ENCODE measurements at regions not wholly inside any gene's neighbourhood (a gene's known extent, or its start where the extent isn't known, plus 50 kb on each side); places are given as distances from the start of the nearest gene placed in this dataset.

- no peak for DNase-seq (ENCODE audit: low read depth)
- TF ChIP-seq CTCF (IDR thresholded peaks at IDR 0.05; ENCODE audit: insufficient read depth, low read length), result no peak
- no peak overlapping the region for H3K4me3 ChIP-seq (ENCODE audit: low read depth, low read length)
These were observed 83.1 kb downstream of the PTCHD4 start for GRCh38 chr6:48027704-48028435.

GRCh38 chr6:48024956-48025355 is 86.0 kb downstream of the PTCHD4 start:
- TF ChIP-seq CTCF (IDR thresholded peaks at IDR 0.05; ENCODE audit: insufficient read depth, low read length), result no peak
- no peak overlapping the region for H3K4me3 ChIP-seq (ENCODE audit: low read depth, low read length)
- DNase-seq (ENCODE audit: low read depth), result no peak

- TF ChIP-seq CTCF (IDR thresholded peaks at IDR 0.05; ENCODE audit: insufficient read depth, low read length), result no peak
- no peak for DNase-seq (ENCODE audit: low read depth)
These were observed 89.1 kb downstream of the PTCHD4 start for GRCh38 chr6:48021904-48022303.

GRCh38 chr6:48016020-48016755 is 94.8 kb downstream of the PTCHD4 start:
- no peak for TF ChIP-seq CTCF (IDR thresholded peaks at IDR 0.05; ENCODE audit: insufficient read depth, low read length)

More at GRCh38 chr6:48021904-48022303, 89.1 kb downstream of the PTCHD4 start:
- H3K4me3 ChIP-seq (ENCODE audit: low read depth, low read length), result no peak overlapping the region

GRCh38 chr6:47992809-47993208 is 118.2 kb downstream of the PTCHD4 start:
- H3K4me3 ChIP-seq (ENCODE audit: low read depth, low read length), result no peak overlapping the region
- TF ChIP-seq CTCF (IDR thresholded peaks at IDR 0.05; ENCODE audit: insufficient read depth, low read length), result no peak
- no peak for DNase-seq (ENCODE audit: low read depth)

More at GRCh38 chr6:48016020-48016755, 94.8 kb downstream of the PTCHD4 start:
- no peak for DNase-seq (ENCODE audit: low read depth)
- H3K4me3 ChIP-seq (ENCODE audit: low read depth, low read length), result no peak overlapping the region

GRCh38 chr6:47983491-47983890 is 127.5 kb downstream of the PTCHD4 start:
- no peak for DNase-seq (ENCODE audit: low read depth)
- no peak for TF ChIP-seq CTCF (IDR thresholded peaks at IDR 0.05; ENCODE audit: insufficient read depth, low read length)

More at GRCh38 chr6:47983491-47983890, 127.5 kb downstream of the PTCHD4 start:
- H3K4me3 ChIP-seq (ENCODE audit: low read depth, low read length), result no peak overlapping the region
